Endothelial cell (in vitro differentiated cells): ENCODE measurements at regions not wholly inside any gene's neighbourhood (a gene's known extent, or its start where the extent isn't known, plus 50 kb on each side); places are given as distances from the start of the nearest gene placed in this dataset.
"Not testable (repeated sequence)": the region's sequence is repeated elsewhere in the genome, so short reads cannot be mapped to it uniquely, and the experiment has no call there.

ENCODE experiments used
- DNase-seq: peaks from one replicate; pipeline ENCODE4 v3.0.0; 2021; ENCODE audit warnings: low spot score
- H3K27ac Mint-ChIP-seq: one replicate; pipeline ENCODE4 v1.8.0; 2021; ENCODE audit warnings: mixed read lengths, inconsistent platforms; ENCODE audit not compliant: unreplicated experiment
- H3K27me3 Mint-ChIP-seq: one replicate; pipeline ENCODE4 v1.8.0; 2021; ENCODE audit warnings: mild to moderate bottlenecking, moderate library complexity, mixed read lengths, inconsistent platforms; ENCODE audit not compliant: unreplicated experiment
- H3K36me3 Mint-ChIP-seq: one replicate; pipeline ENCODE4 v1.8.0; 2021; ENCODE audit warnings: mild to moderate bottlenecking, low read depth, mixed read lengths, inconsistent platforms; ENCODE audit not compliant: unreplicated experiment
- H3K4me1 Mint-ChIP-seq: one replicate; pipeline ENCODE4 v1.8.0; 2021; ENCODE audit warnings: mild to moderate bottlenecking, mixed read lengths, inconsistent platforms; ENCODE audit not compliant: unreplicated experiment
- H3K4me3 Mint-ChIP-seq: one replicate; pipeline ENCODE4 v1.8.0; 2021; ENCODE audit warnings: mild to moderate bottlenecking, mixed read lengths, inconsistent platforms; ENCODE audit not compliant: unreplicated experiment
- H3K9me3 Mint-ChIP-seq: one replicate; pipeline ENCODE4 v1.8.0; 2021; ENCODE audit warnings: mixed read lengths, inconsistent platforms; ENCODE audit not compliant: unreplicated experiment
- TF ChIP-seq, protein P1 (sequence below): fragments of 200-600 bp; sonication (generic); IDR thresholded peaks from one replicate; pipeline ENCODE4 v1.5.0; 2021; ENCODE audit warnings: antibody characterized with exemption; ENCODE audit not compliant: unreplicated experiment

DNA sequence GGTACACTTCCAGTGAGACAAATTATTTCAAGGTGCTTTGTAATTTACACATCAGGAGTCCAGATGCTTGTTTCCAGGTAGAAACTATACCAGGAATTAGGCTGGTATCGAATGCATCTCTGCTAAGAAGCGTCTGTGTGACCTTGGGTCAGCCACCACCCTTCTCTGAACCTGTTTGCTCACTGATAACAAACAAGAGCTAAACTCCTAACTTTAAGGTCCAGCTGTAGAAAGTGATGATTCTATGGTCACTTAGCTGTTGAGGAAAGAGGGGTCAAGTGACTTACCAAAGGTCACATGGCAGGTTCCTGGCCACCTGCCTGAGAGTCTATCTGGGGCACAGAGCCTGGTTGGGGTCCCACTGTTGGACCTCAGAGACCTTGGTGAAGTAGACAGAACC lies 95.4 kb downstream of the HIF1AN start:
- Mint-ChIP-seq H3K27me3 (no peaks in the 10 kb centered on the region), H3K27ac (no peak overlapping the region), H3K4me3 (no peak overlapping the region), H3K4me1 (peaks cover 5% of the 10 kb centered on the region), H3K9me3 (no peaks in the 10 kb centered on the region), H3K36me3 (no peaks in the 10 kb centered on the region)
- no peak for DNase-seq
- TF ChIP-seq, protein P1, sequence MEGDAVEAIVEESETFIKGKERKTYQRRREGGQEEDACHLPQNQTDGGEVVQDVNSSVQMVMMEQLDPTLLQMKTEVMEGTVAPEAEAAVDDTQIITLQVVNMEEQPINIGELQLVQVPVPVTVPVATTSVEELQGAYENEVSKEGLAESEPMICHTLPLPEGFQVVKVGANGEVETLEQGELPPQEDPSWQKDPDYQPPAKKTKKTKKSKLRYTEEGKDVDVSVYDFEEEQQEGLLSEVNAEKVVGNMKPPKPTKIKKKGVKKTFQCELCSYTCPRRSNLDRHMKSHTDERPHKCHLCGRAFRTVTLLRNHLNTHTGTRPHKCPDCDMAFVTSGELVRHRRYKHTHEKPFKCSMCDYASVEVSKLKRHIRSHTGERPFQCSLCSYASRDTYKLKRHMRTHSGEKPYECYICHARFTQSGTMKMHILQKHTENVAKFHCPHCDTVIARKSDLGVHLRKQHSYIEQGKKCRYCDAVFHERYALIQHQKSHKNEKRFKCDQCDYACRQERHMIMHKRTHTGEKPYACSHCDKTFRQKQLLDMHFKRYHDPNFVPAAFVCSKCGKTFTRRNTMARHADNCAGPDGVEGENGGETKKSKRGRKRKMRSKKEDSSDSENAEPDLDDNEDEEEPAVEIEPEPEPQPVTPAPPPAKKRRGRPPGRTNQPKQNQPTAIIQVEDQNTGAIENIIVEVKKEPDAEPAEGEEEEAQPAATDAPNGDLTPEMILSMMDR, result no peak

DNA sequence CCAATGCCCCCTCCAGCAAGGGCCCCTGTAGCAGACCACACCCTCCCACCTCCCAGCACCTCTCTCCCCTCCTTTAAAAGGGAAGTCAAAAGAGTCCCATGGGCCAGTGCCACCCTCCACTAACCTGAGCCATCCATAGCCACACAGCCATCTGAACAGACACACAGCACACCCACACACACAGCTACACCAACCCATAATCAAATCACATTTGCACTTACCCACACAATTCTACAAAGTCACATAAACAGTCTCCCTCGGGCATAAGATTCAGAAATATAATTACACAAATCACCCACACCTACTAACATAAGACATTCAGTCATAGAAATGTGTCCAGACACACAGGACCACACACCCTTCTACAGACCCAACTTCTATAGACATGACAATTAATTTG lies 96.3 kb downstream of the HIF1AN start:
- Mint-ChIP-seq H3K4me3 (no peak overlapping the region), H3K27ac (no peak overlapping the region), H3K4me1 (peaks cover 4% of the 10 kb centered on the region), H3K9me3 (no peaks in the 10 kb centered on the region), H3K27me3 (no peaks in the 10 kb centered on the region), H3K36me3 (no peaks in the 10 kb centered on the region)
- TF ChIP-seq, protein P1, result no peak
- no peak for DNase-seq

GRCh38 chr10:100634034-100634433 lies 98.3 kb downstream of the HIF1AN start:
- no peaks in the 10 kb centered on the region for H3K9me3 Mint-ChIP-seq
- H3K27ac Mint-ChIP-seq, result no peak overlapping the region
- TF ChIP-seq, protein P1, result no peak
- peaks cover 12% of the 10 kb centered on the region for H3K4me1 Mint-ChIP-seq
- no peak overlapping the region for H3K4me3 Mint-ChIP-seq
- H3K36me3 Mint-ChIP-seq, result no peaks in the 10 kb centered on the region
- no peaks in the 10 kb centered on the region for H3K27me3 Mint-ChIP-seq
- DNase-seq, result no peak

DNA sequence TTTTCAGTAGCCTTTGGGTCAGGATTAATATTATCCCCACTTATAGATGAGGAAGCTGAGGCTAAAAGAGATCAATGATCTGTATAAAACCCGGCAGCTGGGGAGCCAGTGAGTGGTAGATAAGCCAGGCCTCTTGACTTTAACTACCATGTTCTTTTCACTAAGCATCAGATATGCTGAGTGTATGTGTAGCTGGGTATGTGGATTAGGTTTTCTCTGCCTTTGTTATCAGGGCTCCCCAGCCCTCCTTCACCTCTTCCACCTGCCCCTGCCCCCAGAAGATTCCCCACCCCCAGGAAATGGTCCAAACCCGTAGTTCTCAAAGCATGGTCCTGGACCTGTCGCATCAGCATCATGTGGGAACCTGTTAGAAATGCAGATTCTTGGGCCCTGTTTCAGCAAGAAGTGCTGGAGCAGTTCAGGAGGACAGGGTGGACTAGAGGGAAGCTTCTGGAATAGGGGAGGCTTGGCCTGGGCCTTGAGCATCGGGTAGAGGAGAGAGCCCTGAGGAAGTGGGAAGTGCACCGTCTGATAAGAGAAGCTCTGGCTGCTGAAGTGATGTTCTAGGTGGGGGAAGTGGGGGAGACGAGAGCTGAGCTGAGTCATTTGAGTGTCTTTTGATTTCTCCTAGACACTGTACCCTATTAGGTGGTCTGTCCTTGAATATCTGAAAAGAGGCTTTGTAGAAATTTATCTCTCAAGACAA lies 101.3 kb downstream of the HIF1AN start:
- TF ChIP-seq, protein P1, result no peak
- Mint-ChIP-seq H3K27ac (peak overlapping the region; percentile 5), H3K36me3 (no peaks in the 10 kb centered on the region), H3K27me3 (peaks cover 2% of the 10 kb centered on the region), H3K4me3 (no peak overlapping the region), H3K9me3 (no peaks in the 10 kb centered on the region), H3K4me1 (peaks cover 12% of the 10 kb centered on the region)
- no peak for DNase-seq

- Mint-ChIP-seq H3K36me3 (no peaks in the 10 kb centered on the region), H3K4me1 (peaks cover 15% of the 10 kb centered on the region), H3K27me3 (peaks cover 3% of the 10 kb centered on the region), H3K9me3 (no peaks in the 10 kb centered on the region), H3K4me3 (no peak overlapping the region), H3K27ac (no peak overlapping the region)
- TF ChIP-seq, protein P1, result peak; percentile 76
- DNase-seq, result peak; percentile 83
These were observed 102.0 kb downstream of the HIF1AN start for GRCh38 chr10:100637785-100638184.

- H3K9me3 Mint-ChIP-seq, H3K27me3 Mint-ChIP-seq, DNase-seq, H3K36me3 Mint-ChIP-seq, H3K4me3 Mint-ChIP-seq, H3K27ac Mint-ChIP-seq: not testable (repeated sequence)
- H3K4me1 Mint-ChIP-seq, result peaks cover 15% of the 10 kb centered on the region
These were observed 103.2 kb downstream of the HIF1AN start for GRCh38 chr10:100638969-100639368.
